ENCODE measurements at regions not wholly inside any gene's neighbourhood (a gene's known extent, or its start where the extent isn't known, plus 50 kb on each side); places are given as distances from the start of the nearest gene placed in this dataset.

- Histone ChIP-seq H4K20me1 (ENCODE audit: control insufficient read depth, extremely low read depth, insufficient read depth, low read length) (no peaks in the 10 kb centered on the region), H2AFZ (ENCODE audit: control insufficient read depth, low read length) (no peak overlapping the region), H3K27me3 (ENCODE audit: control insufficient read depth, extremely low read depth, insufficient read depth, low read length) (no peaks in the 10 kb centered on the region), H3K79me2 (ENCODE audit: control insufficient read depth, insufficient read depth, low read length) (no peaks in the 10 kb centered on the region), H3K9ac (ENCODE audit: control insufficient read depth, extremely low read depth, insufficient read depth, low read length) (no peak overlapping the region), H3K36me3 (ENCODE audit: control insufficient read depth in 2 of 2, extremely low read depth in 1 of 2, insufficient read depth in 2 of 2, low read length in 2 of 2) (no peaks in the 10 kb centered on the region), H3K4me2 (ENCODE audit: control insufficient read depth, extremely low read depth, insufficient read depth, low read depth, low read length) (no peak overlapping the region), H3K4me1 (ENCODE audit: control insufficient read depth, extremely low read depth, insufficient read depth, low read length) (no peaks in the 10 kb centered on the region), H3K9me3 (ENCODE audit: control insufficient read depth, low read depth, low read length) (no peaks in the 10 kb centered on the region), H3K27ac (ENCODE audit: control insufficient read depth, insufficient read depth, low read length) (no peak overlapping the region), H3K9me1 (ENCODE audit: control insufficient read depth, extremely low read depth, insufficient read depth, low read length) (no peaks in the 10 kb centered on the region), H3K4me3 (ENCODE audit: control insufficient read depth in 2 of 3, extremely low read depth in 1 of 3, insufficient read depth in 2 of 3, low read depth in 1 of 3, low read length in 3 of 3) (no peak overlapping the region)
- FAIRE-seq (no peak), DNase-seq (ENCODE audit: low read depth, low spot score) (no peak)
- TF ChIP-seq EZH2 (IDR thresholded peaks at IDR 0.05; ENCODE audit: low read length) (no peak), CTCF (optimal IDR thresholded peaks at IDR 0.05 in 1 of 3, IDR thresholded peaks at IDR 0.05 in 1 of 3, conservative IDR thresholded peaks at IDR 0.05 in 1 of 3; ENCODE audit: extremely low read depth in 1 of 3, insufficient read depth in 2 of 3, low read length in 3 of 3) (no peak)
- dilution Hi-C loops (cut with MboI; ENCODE audit: extremely low pct_ligation_motif_present, low sequenced_read_pairs) = no loop called here
These were observed 182.5 kb downstream of the IRX5 start for GRCh38 chr16:55113210-55113609.

GRCh38 chr16:55115506-55115905 is 184.8 kb downstream of the IRX5 start:
- H3K4me2 ChIP-seq (ENCODE audit: control insufficient read depth, extremely low read depth, insufficient read depth, low read depth, low read length) = no peak overlapping the region
- H3K9me3 ChIP-seq (ENCODE audit: control insufficient read depth, low read depth, low read length) = no peaks in the 10 kb centered on the region
- H3K9ac ChIP-seq (ENCODE audit: control insufficient read depth, extremely low read depth, insufficient read depth, low read length) = no peak overlapping the region
- H3K79me2 ChIP-seq (ENCODE audit: control insufficient read depth, insufficient read depth, low read length) = no peaks in the 10 kb centered on the region
- no peak overlapping the region for H3K27ac ChIP-seq (ENCODE audit: control insufficient read depth, insufficient read depth, low read length)
- H3K9me1 ChIP-seq (ENCODE audit: control insufficient read depth, extremely low read depth, insufficient read depth, low read length) = no peaks in the 10 kb centered on the region
- no peaks in the 10 kb centered on the region for H3K36me3 ChIP-seq (ENCODE audit: control insufficient read depth in 2 of 2, extremely low read depth in 1 of 2, insufficient read depth in 2 of 2, low read length in 2 of 2)
- no peak overlapping the region for H2AFZ ChIP-seq (ENCODE audit: control insufficient read depth, low read length)
- dilution Hi-C loops (cut with MboI; ENCODE audit: extremely low pct_ligation_motif_present, low sequenced_read_pairs) = no loop called here
- no peak for DNase-seq (ENCODE audit: low read depth, low spot score)
- H4K20me1 ChIP-seq (ENCODE audit: control insufficient read depth, extremely low read depth, insufficient read depth, low read length) = no peaks in the 10 kb centered on the region
- H3K4me1 ChIP-seq (ENCODE audit: control insufficient read depth, extremely low read depth, insufficient read depth, low read length) = no peaks in the 10 kb centered on the region
- no peak overlapping the region for H3K4me3 ChIP-seq (ENCODE audit: control insufficient read depth in 2 of 3, extremely low read depth in 1 of 3, insufficient read depth in 2 of 3, low read depth in 1 of 3, low read length in 3 of 3)
- FAIRE-seq = no peak
- H3K27me3 ChIP-seq (ENCODE audit: control insufficient read depth, extremely low read depth, insufficient read depth, low read length) = no peaks in the 10 kb centered on the region
- TF ChIP-seq CTCF (optimal IDR thresholded peaks at IDR 0.05 in 1 of 3, IDR thresholded peaks at IDR 0.05 in 1 of 3, conservative IDR thresholded peaks at IDR 0.05 in 1 of 3; ENCODE audit: extremely low read depth in 1 of 3, insufficient read depth in 2 of 3, low read length in 3 of 3) (no peak), EZH2 (IDR thresholded peaks at IDR 0.05; ENCODE audit: low read length) (no peak)
